Tibial artery (tissue), 4 donors: ENCODE measurements at regions not wholly inside any gene's neighbourhood (a gene's known extent, or its start where the extent isn't known, plus 50 kb on each side); places are given as distances from the start of the nearest gene placed in this dataset.

Experiments
- DNase-seq, 2 donors: peaks; one replicate each; pipeline ENCODE4 v3.0.0-alpha.2; 2019
- H3K27ac ChIP-seq, 2 donors: fragments of 200-600 bp; sonication (generic) in 1 of 2; 1 replicate in 1 of 2; 2 replicates in 1 of 2; pipeline ENCODE4 v1.5.1; 2018 to 2019; ENCODE audit warnings: mild to moderate bottlenecking in 1 of 2
- H3K27me3 ChIP-seq, 2 donors: fragments of 200-600 bp; sonication (generic) in 1 of 2; one replicate each; pipeline versions ENCODE4 v1.5.1 to v1.6.0; 2016 to 2019
- H3K36me3 ChIP-seq, 3 donors: fragments of 200-600 bp; sonication (generic) in 2 of 3; one replicate each; pipeline ENCODE4 v1.5.1; 2016 to 2019; ENCODE audit warnings: mild to moderate bottlenecking in 2 of 3
- H3K4me1 ChIP-seq, 4 donors: fragments of 200-600 bp; sonication (generic) in 2 of 4; 1 replicate in 3 of 4; 2 replicates in 1 of 4; pipeline ENCODE4 v1.5.1; 2016 to 2019
- H3K4me3 ChIP-seq, 2 donors: fragments of 200-600 bp; sonication (generic) in 1 of 2; 1 replicate in 1 of 2; 2 replicates in 1 of 2; pipeline ENCODE4 v1.5.1; 2018 to 2019; ENCODE audit warnings: mild to moderate bottlenecking in 2 of 2
- H3K9me3 ChIP-seq, 3 donors: fragments of 200-600 bp; sonication (generic) in 1 of 3; one replicate each; pipeline ENCODE4 v1.5.1; 2016 to 2019
- intact Hi-C: fragments of 100-400 bp; cut with DNase I; formaldehyde crosslinking; loops from one replicate; pipeline ENCODE4 v1.15.0; 2023; ENCODE audit warnings: low total_unique reads
- TF ChIP-seq, protein P1 (sequence below), 2 experiments: fragments of 200-600 bp in 1 of 2; fragments of 450-650 bp in 1 of 2; IDR thresholded peaks; one replicate each; pipeline ENCODE4 v1.5.1; 2017 to 2019; ENCODE audit warnings: antibody characterized with exemption in 2 of 2, mild to moderate bottlenecking in 1 of 2, moderate library complexity in 1 of 2

DNA sequence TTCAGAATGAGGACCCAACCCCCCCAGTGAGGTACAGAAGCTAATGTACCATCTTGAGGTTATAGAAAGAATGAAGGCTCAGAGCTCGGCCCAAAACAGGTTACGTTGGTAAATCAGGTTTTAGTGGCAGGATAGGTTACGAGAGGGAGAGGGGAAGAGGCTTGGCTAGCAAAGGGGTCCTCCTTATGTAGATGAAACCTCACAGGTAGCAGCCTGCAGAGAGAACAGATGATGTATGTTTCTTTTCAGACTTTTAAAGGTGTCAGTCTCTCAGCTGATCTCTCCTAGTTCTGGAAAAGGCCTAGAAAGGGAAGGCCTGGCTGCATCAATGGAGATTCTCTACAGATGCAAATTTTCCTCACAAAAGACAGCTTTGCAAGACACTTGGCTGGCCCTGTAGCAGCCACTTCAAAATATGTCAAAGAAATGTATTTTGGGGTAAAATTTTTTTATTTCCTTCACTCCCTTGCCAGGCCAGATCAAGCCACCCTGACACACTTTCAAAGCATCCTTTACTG is 71.7 kb upstream of the CPSF6 start:
- intact Hi-C loops: no loop called here

DNA sequence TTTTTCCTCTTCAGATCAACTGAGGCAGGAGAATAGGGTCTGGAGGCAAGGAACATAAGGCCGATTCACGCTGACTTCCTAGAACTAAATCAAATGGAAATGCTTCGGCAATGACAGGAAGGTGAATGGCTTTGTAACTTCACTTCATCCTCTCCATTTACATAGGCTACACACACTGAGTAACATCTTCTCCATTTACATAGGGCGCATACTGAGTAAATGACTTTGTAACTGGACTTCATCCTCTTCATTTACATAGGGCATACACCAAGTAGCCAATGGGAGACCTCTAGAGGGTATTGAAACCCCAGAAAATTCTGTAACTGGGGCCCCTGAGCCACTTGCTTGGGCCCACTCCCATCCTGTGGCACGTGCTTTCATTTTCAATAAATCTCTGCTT is 71.0 kb upstream of the CPSF6 start:
- DNase-seq: no peak
- H3K9me3 ChIP-seq: no peaks in the 10 kb centered on the region
- H3K27me3 ChIP-seq: no peaks in the 10 kb centered on the region
- TF ChIP-seq, protein P1, sequence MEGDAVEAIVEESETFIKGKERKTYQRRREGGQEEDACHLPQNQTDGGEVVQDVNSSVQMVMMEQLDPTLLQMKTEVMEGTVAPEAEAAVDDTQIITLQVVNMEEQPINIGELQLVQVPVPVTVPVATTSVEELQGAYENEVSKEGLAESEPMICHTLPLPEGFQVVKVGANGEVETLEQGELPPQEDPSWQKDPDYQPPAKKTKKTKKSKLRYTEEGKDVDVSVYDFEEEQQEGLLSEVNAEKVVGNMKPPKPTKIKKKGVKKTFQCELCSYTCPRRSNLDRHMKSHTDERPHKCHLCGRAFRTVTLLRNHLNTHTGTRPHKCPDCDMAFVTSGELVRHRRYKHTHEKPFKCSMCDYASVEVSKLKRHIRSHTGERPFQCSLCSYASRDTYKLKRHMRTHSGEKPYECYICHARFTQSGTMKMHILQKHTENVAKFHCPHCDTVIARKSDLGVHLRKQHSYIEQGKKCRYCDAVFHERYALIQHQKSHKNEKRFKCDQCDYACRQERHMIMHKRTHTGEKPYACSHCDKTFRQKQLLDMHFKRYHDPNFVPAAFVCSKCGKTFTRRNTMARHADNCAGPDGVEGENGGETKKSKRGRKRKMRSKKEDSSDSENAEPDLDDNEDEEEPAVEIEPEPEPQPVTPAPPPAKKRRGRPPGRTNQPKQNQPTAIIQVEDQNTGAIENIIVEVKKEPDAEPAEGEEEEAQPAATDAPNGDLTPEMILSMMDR (IDR thresholded peaks at IDR 0.05): no peak
- no peaks in the 10 kb centered on the region for H3K4me1 ChIP-seq
- no peak overlapping the region for H3K4me3 ChIP-seq
- no peak overlapping the region for H3K27ac ChIP-seq
- H3K36me3 ChIP-seq: no peaks in the 10 kb centered on the region
- intact Hi-C loops: no loop called here

More for the DNA sequence above, 71.7 kb upstream of the CPSF6 start:
- DNase-seq: no peak
- Histone ChIP-seq H3K27me3 (no peaks in the 10 kb centered on the region), H3K27ac (no peak overlapping the region), H3K9me3 (no peaks in the 10 kb centered on the region), H3K4me3 (no peak overlapping the region), H3K36me3 (no peaks in the 10 kb centered on the region), H3K4me1 (no peaks in the 10 kb centered on the region)
- TF ChIP-seq, protein P1 (IDR thresholded peaks at IDR 0.05): no peak

DNA sequence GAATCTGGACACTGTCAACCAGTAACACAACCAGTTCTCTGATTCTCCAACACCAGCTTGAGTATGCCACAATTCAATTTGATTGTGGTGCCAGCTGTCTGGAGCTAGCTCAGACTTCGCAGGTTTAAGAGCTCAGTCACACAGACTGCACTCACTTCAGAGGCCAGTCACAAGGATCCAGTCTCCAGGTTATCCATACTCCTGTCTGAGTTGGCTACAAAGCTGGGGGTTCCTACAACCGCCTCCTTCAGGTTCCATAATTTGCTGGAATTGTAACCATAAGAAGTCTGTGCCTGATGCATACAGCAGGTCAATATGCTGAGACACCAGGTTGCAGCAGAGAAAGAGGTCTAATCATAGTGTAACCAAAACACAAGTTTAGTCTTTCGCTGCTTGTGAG is 70.5 kb upstream of the CPSF6 start:
- H3K36me3 ChIP-seq: no peaks in the 10 kb centered on the region
- H3K4me1 ChIP-seq: no peaks in the 10 kb centered on the region
- TF ChIP-seq, protein P1 (IDR thresholded peaks at IDR 0.05): no peak
- H3K9me3 ChIP-seq: no peaks in the 10 kb centered on the region
- no peak overlapping the region for H3K27ac ChIP-seq
- no peak overlapping the region for H3K4me3 ChIP-seq
- no peaks in the 10 kb centered on the region for H3K27me3 ChIP-seq
- no peak for DNase-seq
- intact Hi-C loops: no loop called here

DNA sequence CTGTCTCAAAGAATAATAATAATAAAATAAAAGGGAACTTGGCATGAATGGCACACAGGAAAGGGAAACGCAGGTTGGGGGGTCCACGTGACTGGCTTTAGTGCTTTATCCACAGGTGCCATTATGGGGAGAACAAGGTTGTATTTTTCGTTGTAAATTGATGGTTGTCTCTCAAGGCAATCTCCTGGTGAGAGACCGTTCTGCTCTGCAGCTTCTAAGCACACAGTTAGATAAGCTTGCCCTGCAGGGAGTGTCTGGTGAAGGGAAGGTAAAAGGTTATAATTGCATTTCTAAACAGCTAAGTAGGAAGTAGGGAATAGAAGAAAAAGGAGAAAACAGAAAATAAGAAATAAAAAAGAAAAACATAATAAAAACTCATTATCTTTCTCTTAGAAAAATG is 69.1 kb upstream of the CPSF6 start:
- TF ChIP-seq, protein P1 (IDR thresholded peaks at IDR 0.05): no peak
- Histone ChIP-seq H3K27ac (no peak overlapping the region), H3K36me3 (no peaks in the 10 kb centered on the region), H3K27me3 (no peaks in the 10 kb centered on the region), H3K9me3 (no peaks in the 10 kb centered on the region), H3K4me3 (no peak overlapping the region), H3K4me1 (no peaks in the 10 kb centered on the region)
- DNase-seq: no peak
- intact Hi-C loops: no loop called here

DNA sequence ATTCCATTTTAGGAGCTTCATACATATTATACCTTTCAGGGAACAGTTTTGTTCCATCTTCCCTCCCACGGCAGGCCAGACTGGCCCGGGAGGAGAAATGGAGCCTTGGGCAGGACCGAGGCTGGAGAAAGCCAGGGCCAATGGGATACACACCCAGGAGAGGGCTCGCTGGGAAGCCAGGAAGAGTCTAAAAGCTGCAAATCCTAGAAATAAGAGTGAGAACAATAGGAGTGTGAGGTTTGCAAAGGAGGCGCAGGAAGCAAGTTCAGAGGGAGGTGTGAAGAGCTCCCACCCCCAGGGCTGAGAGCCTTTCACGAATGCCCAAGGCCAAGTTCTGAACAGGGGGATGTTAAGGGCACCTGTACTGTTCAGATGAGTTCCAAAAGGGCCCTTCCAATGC is 67.5 kb upstream of the CPSF6 start:
- no peak for DNase-seq
- H3K4me1 ChIP-seq: no peaks in the 10 kb centered on the region
- H3K4me3 ChIP-seq: no peak overlapping the region
- TF ChIP-seq, protein P1 (IDR thresholded peaks at IDR 0.05): no peak
- H3K9me3 ChIP-seq: no peaks in the 10 kb centered on the region
- no peaks in the 10 kb centered on the region for H3K27me3 ChIP-seq
- intact Hi-C loops: no loop called here
- H3K36me3 ChIP-seq: no peaks in the 10 kb centered on the region
- H3K27ac ChIP-seq: no peak overlapping the region

DNA sequence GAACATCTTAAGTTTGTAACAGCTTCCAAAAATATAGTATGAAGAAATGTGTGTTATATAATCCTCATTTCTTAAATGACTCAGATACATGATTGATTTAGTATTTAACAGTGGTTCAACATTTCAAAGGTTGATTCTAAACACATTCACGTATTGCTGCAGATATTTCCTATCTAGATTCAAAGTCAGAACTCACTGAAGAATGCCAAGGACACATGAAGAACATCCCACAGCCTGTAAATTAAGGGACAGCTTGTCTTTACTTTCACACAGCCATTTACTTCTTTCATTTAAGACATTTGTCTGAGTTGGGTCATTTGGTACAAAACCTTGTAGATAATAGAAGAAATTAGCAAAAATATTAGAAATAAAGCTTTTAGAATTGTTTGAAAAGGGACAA is 66.9 kb upstream of the CPSF6 start:
- intact Hi-C loops: no loop called here
- no peaks in the 10 kb centered on the region for H3K9me3 ChIP-seq
- no peaks in the 10 kb centered on the region for H3K36me3 ChIP-seq
- no peak for DNase-seq
- no peak overlapping the region for H3K27ac ChIP-seq
- no peak overlapping the region for H3K4me3 ChIP-seq
- TF ChIP-seq, protein P1 (IDR thresholded peaks at IDR 0.05): no peak
- no peaks in the 10 kb centered on the region for H3K27me3 ChIP-seq
- no peaks in the 10 kb centered on the region for H3K4me1 ChIP-seq
